ENCODE measurements at regions not wholly inside any gene's neighbourhood (a gene's known extent, or its start where the extent isn't known, plus 50 kb on each side); places are given as distances from the start of the nearest gene placed in this dataset.
"Not testable (repeated sequence)": the region's sequence is repeated elsewhere in the genome, so short reads cannot be mapped to it uniquely, and the experiment has no call there.

DNA sequence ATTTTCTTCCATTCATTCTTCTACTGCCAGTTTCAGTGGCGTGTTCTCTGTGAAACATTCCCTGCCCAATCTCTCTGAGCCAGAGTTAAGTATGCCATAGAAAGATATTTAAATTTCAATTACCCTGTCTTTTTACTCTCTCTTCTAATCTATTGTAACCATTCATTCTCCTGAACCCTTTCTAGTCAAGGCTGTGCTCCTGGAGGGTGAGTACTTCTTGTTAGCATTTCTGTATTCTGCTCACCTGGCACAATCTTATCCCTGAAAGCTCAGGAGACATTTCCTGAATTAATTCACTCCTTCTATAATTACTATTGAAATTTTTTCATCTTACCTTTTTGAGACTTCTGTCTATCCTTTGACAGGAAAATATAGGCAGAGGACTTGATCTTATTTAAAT, 271.7 kb downstream of the HGF start:
- Histone ChIP-seq H3K4me1 (ENCODE audit: control insufficient read depth, insufficient read depth, low read length) (peaks cover 5% of the 10 kb centered on the region), H3K27me3 (ENCODE audit: control insufficient read depth, insufficient read depth, low read length) (no peaks in the 10 kb centered on the region), H3K4me3 (ENCODE audit: low read depth, low read length) (no peak overlapping the region), H3K36me3 (ENCODE audit: control insufficient read depth, insufficient read depth, low read length) (no peaks in the 10 kb centered on the region), H3K9me3 (ENCODE audit: control insufficient read depth, insufficient read depth, low read length) (no peaks in the 10 kb centered on the region), H3K9ac (ENCODE audit: low read depth, low read length) (no peak overlapping the region)

DNA sequence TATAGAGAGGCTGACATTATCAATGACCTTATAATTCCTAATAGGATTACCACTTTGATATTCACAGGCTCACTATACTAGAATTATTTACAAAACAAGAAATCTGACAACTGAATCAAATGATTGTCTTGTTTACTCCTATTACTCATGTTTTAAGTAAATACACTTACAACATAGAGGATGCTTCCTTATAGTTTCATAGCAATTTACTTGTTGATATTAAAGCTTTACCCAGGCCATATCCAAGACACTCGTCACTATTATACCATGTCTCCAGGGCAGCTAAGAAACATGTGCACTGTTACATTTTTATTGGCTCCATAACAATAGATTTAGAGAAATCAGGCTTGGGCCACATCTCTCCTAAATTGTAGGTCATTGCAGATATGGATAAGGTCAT, 276.9 kb downstream of the HGF start:
- H3K36me3 ChIP-seq (ENCODE audit: control insufficient read depth, insufficient read depth, low read length), result no peaks in the 10 kb centered on the region
- H3K9ac ChIP-seq (ENCODE audit: low read depth, low read length), result no peak overlapping the region
- H3K27me3 ChIP-seq (ENCODE audit: control insufficient read depth, insufficient read depth, low read length), result no peaks in the 10 kb centered on the region
- no peak overlapping the region for H3K4me3 ChIP-seq (ENCODE audit: low read depth, low read length)
- H3K4me1 ChIP-seq (ENCODE audit: control insufficient read depth, insufficient read depth, low read length), result no peaks in the 10 kb centered on the region
- no peaks in the 10 kb centered on the region for H3K9me3 ChIP-seq (ENCODE audit: control insufficient read depth, insufficient read depth, low read length)

- no peaks in the 10 kb centered on the region for H3K4me1 ChIP-seq (ENCODE audit: control insufficient read depth, insufficient read depth, low read length)
- H3K36me3 ChIP-seq (ENCODE audit: control insufficient read depth, insufficient read depth, low read length), result no peaks in the 10 kb centered on the region
- H3K9me3 ChIP-seq (ENCODE audit: control insufficient read depth, insufficient read depth, low read length), result no peaks in the 10 kb centered on the region
- H3K27me3 ChIP-seq (ENCODE audit: control insufficient read depth, insufficient read depth, low read length), result no peaks in the 10 kb centered on the region
- no peak overlapping the region for H3K9ac ChIP-seq (ENCODE audit: low read depth, low read length)
- H3K4me3 ChIP-seq (ENCODE audit: low read depth, low read length), result no peak overlapping the region
These were observed 277.6 kb downstream of the HGF start for GRCh38 chr7:81492240-81492639.

DNA sequence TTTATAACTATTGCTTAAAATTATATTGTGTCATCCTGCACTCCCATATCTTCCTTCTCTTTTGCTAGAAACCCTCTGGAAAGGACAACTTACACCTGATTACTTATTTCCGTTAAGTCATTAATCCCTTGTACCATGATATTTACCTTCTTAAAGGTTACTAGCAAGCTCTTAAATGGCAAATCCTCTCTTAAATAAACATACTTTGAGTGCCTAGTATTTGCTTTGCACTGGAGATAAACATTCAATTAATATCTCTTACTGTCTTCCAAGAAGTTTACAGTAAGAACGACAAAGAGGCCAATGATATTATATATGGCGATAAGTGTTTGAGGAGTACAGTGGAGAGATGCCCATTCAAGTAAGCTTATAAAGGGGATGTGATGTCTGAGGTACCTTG, 278.3 kb downstream of the HGF start:
- H3K4me1 ChIP-seq (ENCODE audit: control insufficient read depth, insufficient read depth, low read length), result no peaks in the 10 kb centered on the region
- H3K9ac ChIP-seq (ENCODE audit: low read depth, low read length), result no peak overlapping the region
- H3K4me3 ChIP-seq (ENCODE audit: low read depth, low read length), result no peak overlapping the region
- H3K36me3 ChIP-seq (ENCODE audit: control insufficient read depth, insufficient read depth, low read length), result no peaks in the 10 kb centered on the region
- no peaks in the 10 kb centered on the region for H3K27me3 ChIP-seq (ENCODE audit: control insufficient read depth, insufficient read depth, low read length)
- no peaks in the 10 kb centered on the region for H3K9me3 ChIP-seq (ENCODE audit: control insufficient read depth, insufficient read depth, low read length)

GRCh38 chr7:81488210-81488609, 281.6 kb downstream of the HGF start:
- Histone ChIP-seq H3K36me3 (ENCODE audit: control insufficient read depth, insufficient read depth, low read length) (no peaks in the 10 kb centered on the region), H3K9ac (ENCODE audit: low read depth, low read length) (no peak overlapping the region), H3K9me3 (ENCODE audit: control insufficient read depth, insufficient read depth, low read length) (no peaks in the 10 kb centered on the region), H3K27me3 (ENCODE audit: control insufficient read depth, insufficient read depth, low read length) (no peaks in the 10 kb centered on the region), H3K4me1 (ENCODE audit: control insufficient read depth, insufficient read depth, low read length) (peaks cover 3% of the 10 kb centered on the region), H3K4me3 (ENCODE audit: low read depth, low read length) (no peak overlapping the region)

GRCh38 chr7:81487516-81487915, 282.3 kb downstream of the HGF start:
- no peak overlapping the region for H3K9ac ChIP-seq (ENCODE audit: low read depth, low read length)
- H3K27me3 ChIP-seq (ENCODE audit: control insufficient read depth, insufficient read depth, low read length), result no peaks in the 10 kb centered on the region
- no peak overlapping the region for H3K4me3 ChIP-seq (ENCODE audit: low read depth, low read length)
- H3K4me1 ChIP-seq (ENCODE audit: control insufficient read depth, insufficient read depth, low read length), result peaks cover 3% of the 10 kb centered on the region
- no peaks in the 10 kb centered on the region for H3K9me3 ChIP-seq (ENCODE audit: control insufficient read depth, insufficient read depth, low read length)
- H3K36me3 ChIP-seq (ENCODE audit: control insufficient read depth, insufficient read depth, low read length), result no peaks in the 10 kb centered on the region

DNA sequence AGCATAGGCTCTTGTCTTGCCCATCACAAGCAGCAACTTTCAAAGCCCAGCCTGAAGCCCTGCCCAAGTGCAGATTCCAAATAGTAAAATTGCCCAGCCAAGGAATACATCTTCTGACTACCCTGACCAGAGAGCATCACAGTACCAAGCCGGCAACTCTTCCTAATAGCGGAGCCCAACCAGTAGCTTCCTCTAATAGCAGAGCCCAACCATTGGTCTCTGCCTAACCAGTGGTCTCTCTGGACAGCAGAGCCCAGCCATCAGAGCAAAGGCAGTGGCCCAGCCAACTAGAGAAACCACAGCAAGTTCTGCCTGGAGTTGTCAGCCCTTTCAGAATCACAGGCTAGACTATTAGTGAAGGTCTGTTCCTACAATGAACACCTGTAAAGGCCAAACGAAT, 285.6 kb downstream of the HGF start:
- Histone ChIP-seq H3K36me3 (ENCODE audit: control insufficient read depth, insufficient read depth, low read length) (no peaks in the 10 kb centered on the region), H3K4me1 (ENCODE audit: control insufficient read depth, insufficient read depth, low read length) (peaks cover 3% of the 10 kb centered on the region), H3K27me3 (ENCODE audit: control insufficient read depth, insufficient read depth, low read length) (no peaks in the 10 kb centered on the region), H3K9me3 (ENCODE audit: control insufficient read depth, insufficient read depth, low read length) (no peaks in the 10 kb centered on the region), H3K9ac (ENCODE audit: low read depth, low read length) (no peak overlapping the region), H3K4me3 (ENCODE audit: low read depth, low read length) (no peak overlapping the region)

- H3K4me1 ChIP-seq (ENCODE audit: control insufficient read depth, insufficient read depth, low read length), result peaks cover 3% of the 10 kb centered on the region
- H3K9me3 ChIP-seq (ENCODE audit: control insufficient read depth, insufficient read depth, low read length), result no peaks in the 10 kb centered on the region
- H3K27me3 ChIP-seq (ENCODE audit: control insufficient read depth, insufficient read depth, low read length), result no peaks in the 10 kb centered on the region
- no peak overlapping the region for H3K4me3 ChIP-seq (ENCODE audit: low read depth, low read length)
- no peak overlapping the region for H3K9ac ChIP-seq (ENCODE audit: low read depth, low read length)
- no peaks in the 10 kb centered on the region for H3K36me3 ChIP-seq (ENCODE audit: control insufficient read depth, insufficient read depth, low read length)
These were observed 287.2 kb downstream of the HGF start for GRCh38 chr7:81482600-81483186.

DNA sequence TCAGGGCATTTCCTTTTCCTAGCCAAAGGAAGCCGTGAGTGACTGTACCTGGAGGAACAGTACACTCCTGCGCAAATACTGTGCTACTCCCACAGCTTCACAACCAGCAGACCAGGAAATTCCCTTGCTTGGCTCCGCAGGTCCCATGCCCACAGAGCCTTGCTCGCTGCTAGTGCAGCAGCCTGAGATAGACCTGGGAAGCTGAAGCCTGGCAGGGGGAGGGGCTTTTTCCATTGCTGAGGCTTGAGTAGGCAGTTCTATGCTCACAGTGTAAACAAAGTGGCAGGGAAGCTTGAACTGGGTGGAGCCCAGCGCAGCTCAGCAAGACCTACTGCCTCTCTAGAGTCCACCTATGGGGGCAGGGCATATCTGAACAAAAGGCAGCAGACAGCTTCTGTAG, 291.2 kb downstream of the HGF start:
- H3K4me3 ChIP-seq (ENCODE audit: low read depth, low read length), result no peak overlapping the region
- H3K36me3 ChIP-seq (ENCODE audit: control insufficient read depth, insufficient read depth, low read length), result no peaks in the 10 kb centered on the region
- H3K9ac ChIP-seq (ENCODE audit: low read depth, low read length), result no peak overlapping the region
- H3K9me3 ChIP-seq (ENCODE audit: control insufficient read depth, insufficient read depth, low read length), result no peaks in the 10 kb centered on the region
- H3K27me3 ChIP-seq (ENCODE audit: control insufficient read depth, insufficient read depth, low read length), result no peaks in the 10 kb centered on the region
- H3K4me1 ChIP-seq (ENCODE audit: control insufficient read depth, insufficient read depth, low read length), result no peaks in the 10 kb centered on the region

- H3K27me3 ChIP-seq (ENCODE audit: control insufficient read depth, insufficient read depth, low read length); H3K4me1 ChIP-seq (ENCODE audit: control insufficient read depth, insufficient read depth, low read length); H3K4me3 ChIP-seq (ENCODE audit: low read depth, low read length); H3K36me3 ChIP-seq (ENCODE audit: control insufficient read depth, insufficient read depth, low read length); H3K9ac ChIP-seq (ENCODE audit: low read depth, low read length); H3K9me3 ChIP-seq (ENCODE audit: control insufficient read depth, insufficient read depth, low read length): not testable (repeated sequence)
These were observed 291.6 kb downstream of the HGF start for GRCh38 chr7:81478201-81478600.

DNA sequence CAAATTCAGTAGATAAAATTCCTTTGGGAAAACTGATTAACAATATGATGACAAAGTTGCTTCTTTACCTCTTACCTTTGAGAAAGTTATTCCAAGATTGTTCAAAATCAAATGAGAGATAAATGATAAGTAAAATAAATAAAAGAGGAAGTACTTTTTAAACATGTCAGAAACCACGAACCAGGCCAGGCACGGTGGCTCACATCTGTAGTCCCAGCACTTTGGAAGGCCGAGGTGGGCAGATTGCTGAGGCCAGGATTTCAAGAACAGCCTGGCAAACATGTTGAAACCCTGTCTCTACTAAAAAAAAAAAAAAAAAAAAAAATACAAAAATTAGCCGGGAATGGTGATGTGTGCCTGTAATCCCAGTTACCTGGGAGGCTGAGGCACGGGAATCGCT, 296.6 kb downstream of the HGF start:
- no peaks in the 10 kb centered on the region for H3K9me3 ChIP-seq (ENCODE audit: control insufficient read depth, insufficient read depth, low read length)
- no peaks in the 10 kb centered on the region for H3K4me1 ChIP-seq (ENCODE audit: control insufficient read depth, insufficient read depth, low read length)
- no peaks in the 10 kb centered on the region for H3K36me3 ChIP-seq (ENCODE audit: control insufficient read depth, insufficient read depth, low read length)
- no peaks in the 10 kb centered on the region for H3K27me3 ChIP-seq (ENCODE audit: control insufficient read depth, insufficient read depth, low read length)
- H3K4me3 ChIP-seq (ENCODE audit: low read depth, low read length), result no peak overlapping the region
- no peak overlapping the region for H3K9ac ChIP-seq (ENCODE audit: low read depth, low read length)

GRCh38 chr7:81470724-81471379, 299.0 kb downstream of the HGF start:
- no peak overlapping the region for H3K9ac ChIP-seq (ENCODE audit: low read depth, low read length)

More at GRCh38 chr7:81470724-81471379, 299.0 kb downstream of the HGF start:
- Histone ChIP-seq H3K4me3 (ENCODE audit: low read depth, low read length) (no peak overlapping the region), H3K4me1 (ENCODE audit: control insufficient read depth, insufficient read depth, low read length) (no peaks in the 10 kb centered on the region), H3K27me3 (ENCODE audit: control insufficient read depth, insufficient read depth, low read length) (no peaks in the 10 kb centered on the region), H3K36me3 (ENCODE audit: control insufficient read depth, insufficient read depth, low read length) (no peaks in the 10 kb centered on the region), H3K9me3 (ENCODE audit: control insufficient read depth, insufficient read depth, low read length) (no peaks in the 10 kb centered on the region)
